NCI-H526 (cell line): ENCODE measurements at regions not wholly inside any gene's neighbourhood (a gene's known extent, or its start where the extent isn't known, plus 50 kb on each side); places are given as distances from the start of the nearest gene placed in this dataset.
"Not testable (repeated sequence)": the region's sequence is repeated elsewhere in the genome, so short reads cannot be mapped to it uniquely, and the experiment has no call there.

Experiments
- DNase-seq, 2 experiments: peaks; one replicate each; lab custom pipeline; 2025; lab: John Stamatoyannopoulos, UW

DNA sequence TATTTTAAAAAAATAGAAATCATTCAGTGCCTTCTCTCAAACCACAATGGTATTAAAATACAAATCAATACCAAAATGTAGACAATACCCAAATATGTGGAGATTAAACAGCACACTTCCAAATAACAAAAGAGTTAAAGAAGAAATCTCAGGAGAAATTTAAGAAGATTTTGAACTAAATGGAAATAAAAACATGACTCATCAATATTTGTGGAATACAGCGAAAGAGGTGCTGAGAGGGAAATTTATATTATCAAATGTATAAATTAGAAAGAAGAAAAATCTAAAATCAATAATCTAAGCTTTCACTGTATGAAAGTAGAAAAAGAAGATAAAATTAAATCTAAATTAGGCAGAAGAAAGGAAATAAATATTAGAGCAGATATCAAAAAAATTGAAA lies 233.1 kb downstream of the RPIA start:
- DNase-seq = no peak

GRCh38 chr2:88925770-88926462 lies 234.4 kb downstream of the RPIA start:
- DNase-seq = no peak

DNA sequence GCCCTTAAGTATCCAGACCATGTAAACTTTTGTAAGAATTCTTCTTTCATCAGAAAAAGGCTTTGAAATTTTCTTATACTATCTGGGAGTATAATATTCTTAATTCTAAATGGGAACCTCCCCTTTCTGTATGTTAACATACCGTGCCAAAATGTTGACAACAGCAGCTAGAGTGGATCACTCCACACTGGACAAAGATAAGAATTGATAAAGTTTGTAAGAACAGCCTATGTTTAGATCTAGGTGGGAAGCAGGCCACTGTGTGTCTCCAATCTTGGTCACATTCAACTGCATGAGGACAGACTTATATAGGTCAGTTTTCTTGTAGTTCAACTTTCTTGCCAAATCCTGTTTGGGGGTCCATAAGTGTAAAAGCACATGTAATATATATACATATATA lies 235.7 kb downstream of the RPIA start:
- no peak for DNase-seq

- DNase-seq = no peak
Observed at GRCh38 chr2:88930659-88931058, 239.2 kb downstream of the RPIA start.

- DNase-seq = peak; percentile 50 to 60
Observed at GRCh38 chr2:88932686-88933085, 241.2 kb downstream of the RPIA start.

GRCh38 chr2:88933091-88933490 lies 241.6 kb downstream of the RPIA start:
- DNase-seq = no peak

- peak in 1 of 2 experiments; percentile 19 for DNase-seq
Observed at GRCh38 chr2:88933980-88934379, 242.5 kb downstream of the RPIA start.

DNA sequence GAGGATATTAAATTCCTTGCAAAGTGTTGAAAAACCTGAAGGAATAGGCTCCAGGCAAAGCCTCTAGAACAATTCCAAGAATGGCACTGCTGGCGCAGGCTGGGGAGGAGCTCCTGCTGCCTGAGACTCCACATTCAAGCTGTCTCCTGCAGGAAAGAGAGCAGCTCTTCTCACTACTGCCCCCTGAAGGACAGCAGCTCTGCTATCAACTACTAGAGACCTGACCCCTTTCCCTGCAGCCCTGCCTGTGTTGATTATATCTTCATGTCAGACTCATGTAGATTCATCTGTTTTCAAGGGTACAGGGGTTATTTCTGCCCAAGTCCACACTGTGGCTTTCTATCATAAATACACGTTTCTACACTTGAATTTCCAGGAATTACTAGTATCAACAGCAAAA lies 249.7 kb downstream of the RPIA start:
- DNase-seq = peak in 1 of 2 experiments; percentile 63

DNA sequence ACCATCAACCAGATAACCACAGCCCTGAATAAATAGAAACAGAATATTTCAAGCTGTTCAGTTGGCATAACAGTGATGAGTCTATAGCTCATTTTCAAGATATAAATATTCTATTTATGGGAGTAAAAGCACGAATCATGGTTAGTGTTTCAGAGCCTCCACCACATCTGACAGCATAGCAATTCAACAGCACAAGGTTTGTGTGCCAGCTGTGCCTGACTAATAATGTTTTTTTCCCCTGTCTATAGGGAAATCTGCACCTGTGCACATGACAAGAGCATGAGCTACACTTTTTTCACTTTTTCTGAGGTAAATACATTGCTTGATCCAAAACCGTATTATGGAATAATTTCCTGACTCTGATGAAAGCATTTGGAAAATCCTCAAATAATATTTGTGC lies 251.3 kb downstream of the RPIA start:
- DNase-seq = no peak

- DNase-seq = no peak
Observed at GRCh38 chr2:88949336-88949735, 257.9 kb downstream of the RPIA start.

GRCh38 chr2:88950010-88950409 lies 258.5 kb downstream of the RPIA start:
- peak; percentile 26 to 67 for DNase-seq

DNA sequence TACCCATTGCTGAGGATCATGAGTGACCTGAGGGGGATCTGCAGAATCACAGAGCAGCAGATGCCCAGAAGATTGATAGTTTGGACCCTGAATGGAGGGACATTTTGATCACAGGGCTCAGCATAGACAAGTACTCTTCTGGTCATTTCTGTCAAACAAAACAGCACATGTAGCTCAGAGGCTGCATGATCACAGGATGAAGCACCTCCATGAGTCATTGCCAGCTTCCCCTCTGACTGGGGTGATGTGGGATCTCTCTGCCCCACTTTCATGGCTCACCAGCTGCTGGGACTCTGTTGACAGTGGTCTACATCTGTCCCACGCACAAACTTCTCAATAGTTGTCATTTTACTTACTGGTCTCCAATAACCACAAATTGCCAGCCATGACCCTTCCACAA lies 264.1 kb downstream of the RPIA start:
- no peak for DNase-seq

DNA sequence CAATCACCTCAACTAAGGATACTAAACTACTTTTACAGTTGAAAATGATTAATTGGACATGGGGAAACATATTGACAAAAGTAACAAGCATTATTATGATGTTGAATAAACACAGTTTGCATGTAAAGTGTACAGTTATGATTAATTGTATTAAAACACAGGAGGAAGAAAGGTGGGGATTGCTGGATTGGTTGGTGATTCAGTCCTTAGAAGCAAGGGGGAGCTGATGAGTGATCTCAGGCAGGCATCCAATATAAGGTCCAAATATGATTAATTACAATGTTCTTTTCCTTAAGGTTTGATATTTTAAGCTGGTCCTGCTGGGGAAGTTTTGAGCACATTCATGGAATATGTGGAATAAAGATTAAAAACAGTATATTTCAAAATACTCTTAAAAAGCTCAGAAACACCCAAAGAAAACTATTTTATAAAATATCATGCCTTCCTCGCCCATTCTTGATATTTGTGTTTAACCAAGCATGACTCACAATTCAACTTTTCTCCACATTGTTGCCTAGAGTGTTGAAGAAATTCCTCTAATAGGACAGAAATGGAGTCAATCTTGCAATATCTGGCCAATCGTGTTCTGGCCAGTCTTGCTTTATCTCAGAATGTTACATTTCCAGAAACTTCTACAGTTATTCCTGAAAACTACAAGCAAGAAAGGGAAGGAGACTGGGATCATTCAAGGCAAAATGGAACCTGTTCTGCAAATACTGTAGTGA lies 268.2 kb downstream of the RPIA start:
- peak in 1 of 2 experiments; percentile 8 for DNase-seq

DNA sequence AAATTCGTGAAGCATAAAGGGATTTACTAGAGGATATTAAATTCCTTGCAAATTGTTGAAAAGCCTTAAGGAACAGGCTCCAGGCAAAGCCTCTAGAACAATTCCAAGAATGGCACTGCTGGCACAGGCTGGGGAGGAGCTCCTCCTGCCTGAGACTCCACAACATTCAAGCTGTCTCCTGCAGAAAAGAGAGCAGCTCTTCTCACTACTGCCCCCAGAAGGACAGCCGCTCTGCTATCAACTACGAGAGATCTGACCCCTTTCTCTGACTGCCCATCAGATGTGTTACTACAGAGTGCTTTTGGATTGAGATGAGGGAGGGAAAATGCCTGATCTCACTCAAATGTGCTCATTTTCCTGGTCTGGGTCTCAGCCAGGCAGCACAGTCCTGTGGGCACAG lies 269.9 kb downstream of the RPIA start:
- peak in 1 of 2 experiments; percentile 9 for DNase-seq

DNA sequence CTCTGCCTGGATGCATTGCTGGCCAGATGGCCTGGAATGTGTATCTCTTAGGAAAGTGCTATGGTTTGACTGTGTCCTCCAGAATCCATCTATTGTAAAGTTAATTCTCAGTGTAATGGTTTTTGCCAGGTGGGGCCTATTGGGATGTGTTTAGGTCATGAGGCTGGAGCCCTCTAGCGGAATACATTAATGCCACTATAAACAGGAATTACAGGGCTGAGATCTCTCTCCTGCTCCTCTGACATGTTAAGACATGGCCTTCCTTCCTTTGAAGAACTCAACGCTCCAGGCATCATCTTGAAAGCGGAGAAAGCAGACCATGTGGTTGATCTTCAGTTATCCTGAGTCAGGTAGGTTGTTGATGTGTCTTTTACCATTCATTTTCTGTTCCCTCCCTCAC lies 276.4 kb downstream of the RPIA start:
- peak in 1 of 2 experiments; percentile 20 for DNase-seq

GRCh38 chr2:88978011-88978410 lies 286.5 kb downstream of the RPIA start:
- DNase-seq = not testable (repeated sequence)

GRCh38 chr2:88978446-88978845 lies 287.0 kb downstream of the RPIA start:
- DNase-seq = peak; percentile 10 to 53

GRCh38 chr2:88984079-88984478 lies 292.6 kb downstream of the RPIA start:
- not testable (repeated sequence) for DNase-seq

- DNase-seq = peak in 1 of 2 experiments; percentile 44
Observed at GRCh38 chr2:88986721-88987330, 295.4 kb downstream of the RPIA start.

DNA sequence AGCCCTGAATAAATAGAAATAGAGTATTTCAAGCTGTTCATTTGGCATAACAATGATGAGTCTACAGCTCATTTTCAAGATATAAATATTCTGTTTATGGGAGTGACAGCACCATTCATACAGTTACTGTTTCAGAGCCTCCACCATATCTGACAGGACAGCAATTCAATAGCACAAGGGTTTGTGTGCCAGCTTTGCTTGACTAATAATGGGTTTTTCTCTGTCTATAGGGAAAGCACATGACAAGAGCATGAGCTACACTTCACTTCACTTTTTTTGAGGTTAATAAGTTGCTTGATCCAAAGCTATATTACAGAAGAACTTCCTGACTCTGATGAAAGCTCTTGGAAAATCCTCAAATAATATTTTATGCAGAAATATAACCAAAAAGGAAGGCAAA lies 297.1 kb downstream of the RPIA start:
- DNase-seq = not testable (repeated sequence)

DNA sequence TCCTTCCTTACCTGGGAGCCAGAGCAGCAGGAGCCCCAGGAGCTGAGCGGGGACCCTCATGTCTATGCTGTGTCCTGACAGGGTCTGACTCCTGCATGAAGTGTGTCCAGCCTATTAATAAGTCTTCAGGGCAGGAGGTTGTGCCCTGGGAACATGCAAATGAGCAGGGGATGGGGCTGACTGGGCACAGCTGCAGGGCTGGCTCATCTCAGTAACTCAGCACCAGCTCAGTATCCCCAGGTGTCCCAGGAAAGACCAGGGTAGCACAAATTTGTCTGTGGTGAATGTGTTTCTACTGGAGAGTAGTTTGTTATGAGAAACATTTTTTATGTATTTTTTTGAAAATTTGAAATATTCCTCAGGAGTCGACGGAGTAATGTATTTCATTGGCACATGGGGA lies 301.3 kb downstream of the RPIA start:
- peak in 1 of 2 experiments; percentile 43 for DNase-seq

- DNase-seq = not testable (repeated sequence)
Observed at GRCh38 chr2:88994856-88995255, 303.4 kb downstream of the RPIA start.

DNA sequence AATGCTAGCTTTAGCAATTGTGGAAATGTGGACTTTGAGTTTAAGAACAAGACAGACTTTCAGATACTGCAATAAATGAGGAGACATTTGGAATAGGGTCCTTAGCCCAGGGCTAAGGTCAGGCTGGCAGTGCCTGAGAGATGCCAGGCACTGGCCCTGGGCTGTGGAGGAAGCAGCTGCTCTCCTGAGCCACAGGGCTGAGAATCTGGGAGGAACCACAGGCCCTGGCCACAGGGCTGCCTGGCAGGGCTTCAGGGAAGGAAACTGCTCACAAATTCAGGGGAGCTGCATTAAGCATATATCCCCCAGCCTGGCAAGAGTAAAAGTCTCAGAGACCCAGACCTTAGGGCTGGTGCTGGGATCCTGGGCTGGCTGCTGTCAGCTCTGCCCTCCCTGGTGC lies 305.1 kb downstream of the RPIA start:
- DNase-seq = not testable (repeated sequence)
